ENCODE measurements at regions not wholly inside any gene's neighbourhood (a gene's known extent, or its start where the extent isn't known, plus 50 kb on each side); places are given as distances from the start of the nearest gene placed in this dataset.

DNA sequence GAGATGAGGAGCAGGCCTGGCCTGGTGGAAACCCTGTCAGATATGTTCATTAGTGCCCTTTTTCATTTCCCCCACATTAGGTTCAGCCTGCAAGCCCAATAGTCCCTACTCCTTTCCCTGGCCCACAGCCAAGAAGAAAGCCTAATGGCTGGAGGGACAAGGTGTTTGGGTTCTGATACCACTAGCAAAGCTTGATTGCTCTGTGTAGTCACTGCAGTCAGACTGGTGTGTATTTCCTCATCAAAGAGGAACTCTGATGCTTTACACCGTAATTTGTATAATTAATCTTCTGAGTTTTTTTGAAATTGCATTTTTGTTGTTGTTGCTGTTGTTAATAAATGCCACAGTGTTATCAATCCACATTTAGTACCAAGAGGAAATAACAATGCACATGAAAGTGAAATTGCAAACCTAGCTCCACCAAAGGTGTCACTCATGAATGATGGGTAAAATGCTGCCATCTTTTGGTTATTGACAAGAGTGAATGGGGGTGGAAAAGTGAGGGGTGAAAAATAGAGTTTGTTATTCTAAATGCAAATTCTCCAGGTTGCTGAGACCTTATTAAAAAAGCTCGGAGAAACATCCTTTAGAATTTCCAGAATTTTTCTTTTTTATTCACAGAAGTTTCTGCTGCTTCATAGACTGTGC lies 320.2 kb upstream of the POU3F2 start:
- TF ChIP-seq, protein P1, sequence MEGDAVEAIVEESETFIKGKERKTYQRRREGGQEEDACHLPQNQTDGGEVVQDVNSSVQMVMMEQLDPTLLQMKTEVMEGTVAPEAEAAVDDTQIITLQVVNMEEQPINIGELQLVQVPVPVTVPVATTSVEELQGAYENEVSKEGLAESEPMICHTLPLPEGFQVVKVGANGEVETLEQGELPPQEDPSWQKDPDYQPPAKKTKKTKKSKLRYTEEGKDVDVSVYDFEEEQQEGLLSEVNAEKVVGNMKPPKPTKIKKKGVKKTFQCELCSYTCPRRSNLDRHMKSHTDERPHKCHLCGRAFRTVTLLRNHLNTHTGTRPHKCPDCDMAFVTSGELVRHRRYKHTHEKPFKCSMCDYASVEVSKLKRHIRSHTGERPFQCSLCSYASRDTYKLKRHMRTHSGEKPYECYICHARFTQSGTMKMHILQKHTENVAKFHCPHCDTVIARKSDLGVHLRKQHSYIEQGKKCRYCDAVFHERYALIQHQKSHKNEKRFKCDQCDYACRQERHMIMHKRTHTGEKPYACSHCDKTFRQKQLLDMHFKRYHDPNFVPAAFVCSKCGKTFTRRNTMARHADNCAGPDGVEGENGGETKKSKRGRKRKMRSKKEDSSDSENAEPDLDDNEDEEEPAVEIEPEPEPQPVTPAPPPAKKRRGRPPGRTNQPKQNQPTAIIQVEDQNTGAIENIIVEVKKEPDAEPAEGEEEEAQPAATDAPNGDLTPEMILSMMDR (IDR thresholded peaks at IDR 0.05; ENCODE audit: insufficient read depth, low read length), result no peak
- no peak for TF ChIP-seq GABPA (IDR thresholded peaks at IDR 0.05; ENCODE audit: low read depth)
- TF ChIP-seq, protein P2, sequence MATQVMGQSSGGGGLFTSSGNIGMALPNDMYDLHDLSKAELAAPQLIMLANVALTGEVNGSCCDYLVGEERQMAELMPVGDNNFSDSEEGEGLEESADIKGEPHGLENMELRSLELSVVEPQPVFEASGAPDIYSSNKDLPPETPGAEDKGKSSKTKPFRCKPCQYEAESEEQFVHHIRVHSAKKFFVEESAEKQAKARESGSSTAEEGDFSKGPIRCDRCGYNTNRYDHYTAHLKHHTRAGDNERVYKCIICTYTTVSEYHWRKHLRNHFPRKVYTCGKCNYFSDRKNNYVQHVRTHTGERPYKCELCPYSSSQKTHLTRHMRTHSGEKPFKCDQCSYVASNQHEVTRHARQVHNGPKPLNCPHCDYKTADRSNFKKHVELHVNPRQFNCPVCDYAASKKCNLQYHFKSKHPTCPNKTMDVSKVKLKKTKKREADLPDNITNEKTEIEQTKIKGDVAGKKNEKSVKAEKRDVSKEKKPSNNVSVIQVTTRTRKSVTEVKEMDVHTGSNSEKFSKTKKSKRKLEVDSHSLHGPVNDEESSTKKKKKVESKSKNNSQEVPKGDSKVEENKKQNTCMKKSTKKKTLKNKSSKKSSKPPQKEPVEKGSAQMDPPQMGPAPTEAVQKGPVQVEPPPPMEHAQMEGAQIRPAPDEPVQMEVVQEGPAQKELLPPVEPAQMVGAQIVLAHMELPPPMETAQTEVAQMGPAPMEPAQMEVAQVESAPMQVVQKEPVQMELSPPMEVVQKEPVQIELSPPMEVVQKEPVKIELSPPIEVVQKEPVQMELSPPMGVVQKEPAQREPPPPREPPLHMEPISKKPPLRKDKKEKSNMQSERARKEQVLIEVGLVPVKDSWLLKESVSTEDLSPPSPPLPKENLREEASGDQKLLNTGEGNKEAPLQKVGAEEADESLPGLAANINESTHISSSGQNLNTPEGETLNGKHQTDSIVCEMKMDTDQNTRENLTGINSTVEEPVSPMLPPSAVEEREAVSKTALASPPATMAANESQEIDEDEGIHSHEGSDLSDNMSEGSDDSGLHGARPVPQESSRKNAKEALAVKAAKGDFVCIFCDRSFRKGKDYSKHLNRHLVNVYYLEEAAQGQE (IDR thresholded peaks at IDR 0.05; ENCODE audit: insufficient replicate concordance, low read depth), result no peak

Measured in HL-60 (cell line).